ENCODE measurements at regions not wholly inside any gene's neighbourhood (a gene's known extent, or its start where the extent isn't known, plus 50 kb on each side); places are given as distances from the start of the nearest gene placed in this dataset.
A peak's percentile ranks its signal among the peaks of the same experiment; 100 is the strongest.

- ATAC-seq (ENCODE audit: insufficient read depth, low FRiP score) (no peak), DNase-seq (peak; percentile 86 to 90 (median 86))
- H3K9me3 ChIP-seq (ENCODE audit: control insufficient read depth in 4 of 4, insufficient read depth in 3 of 4, low read length in 3 of 4) = no peaks in the 10 kb centered on the region
- H3K4me1 ChIP-seq (ENCODE audit: control insufficient read depth in 5 of 5, insufficient read depth in 5 of 5, low read length in 5 of 5) = peaks cover 0 to 16% (median 1%) of the 10 kb centered on the region in 5 donors
- H3K9ac ChIP-seq (ENCODE audit: insufficient read depth in 1 of 2, low read length in 2 of 2) = peak overlapping the region; percentile 48 to 58
- H3K27ac ChIP-seq (ENCODE audit: low read depth in 1 of 2, low read length in 1 of 2) = no peak overlapping the region
- H3K4me3 ChIP-seq = no peak overlapping the region
- H3K27me3 ChIP-seq (ENCODE audit: control insufficient read depth in 3 of 3, insufficient read depth in 3 of 3, low read length in 2 of 3) = peaks cover 4 to 53% (median 34%) of the 10 kb centered on the region in 3 donors
- WGBS, 2 donors = 2 to 4% methylated on average over 39 of the region's 39 CpGs
- H3K36me3 ChIP-seq (ENCODE audit: control insufficient read depth in 4 of 4, insufficient read depth in 4 of 4, low read length in 4 of 4) = no peaks in the 10 kb centered on the region
- no peak for TF ChIP-seq CTCF (IDR thresholded peaks at IDR 0.05; ENCODE audit: control extremely low read depth, extremely low read depth)
These were observed 173.8 kb upstream of the SOX1 start for GRCh38 chr13:111893071-111893606.

- Histone ChIP-seq H3K36me3 (ENCODE audit: control insufficient read depth in 4 of 4, insufficient read depth in 4 of 4, low read length in 4 of 4) (no peaks in the 10 kb centered on the region), H3K9me3 (ENCODE audit: control insufficient read depth in 4 of 4, insufficient read depth in 3 of 4, low read length in 3 of 4) (no peaks in the 10 kb centered on the region), H3K4me3 (peak overlapping the region; percentile 0), H3K27me3 (ENCODE audit: control insufficient read depth in 3 of 3, insufficient read depth in 3 of 3, low read length in 2 of 3) (peaks cover 4 to 51% (median 34%) of the 10 kb centered on the region in 3 donors), H3K9ac (ENCODE audit: insufficient read depth in 1 of 2, low read length in 2 of 2) (peak overlapping the region; percentile 42 to 48), H3K27ac (ENCODE audit: low read depth in 1 of 2, low read length in 1 of 2) (no peak overlapping the region), H3K4me1 (ENCODE audit: control insufficient read depth in 5 of 5, insufficient read depth in 5 of 5, low read length in 5 of 5) (peaks cover 0 to 16% (median 1%) of the 10 kb centered on the region in 5 donors)
- WGBS, 2 donors = 11 to 12% methylated on average over 35 of the region's 35 CpGs
- DNase-seq (peak; percentile 32 to 43 (median 34)), ATAC-seq (ENCODE audit: insufficient read depth, low FRiP score) (no peak)
- no peak for TF ChIP-seq CTCF (IDR thresholded peaks at IDR 0.05; ENCODE audit: control extremely low read depth, extremely low read depth)
These were observed 173.1 kb upstream of the SOX1 start for GRCh38 chr13:111893607-111894443.

GRCh38 chr13:111895896-111896821 is 170.8 kb upstream of the SOX1 start:
- Histone ChIP-seq H3K27me3 (ENCODE audit: control insufficient read depth in 3 of 3, insufficient read depth in 3 of 3, low read length in 2 of 3) (peaks cover 4 to 35% (median 24%) of the 10 kb centered on the region in 3 donors), H3K4me1 (ENCODE audit: control insufficient read depth in 5 of 5, insufficient read depth in 5 of 5, low read length in 5 of 5) (peaks cover 0 to 27% (median 4%) of the 10 kb centered on the region in 5 donors), H3K36me3 (ENCODE audit: control insufficient read depth in 4 of 4, insufficient read depth in 4 of 4, low read length in 4 of 4) (no peaks in the 10 kb centered on the region), H3K9me3 (ENCODE audit: control insufficient read depth in 4 of 4, insufficient read depth in 3 of 4, low read length in 3 of 4) (no peaks in the 10 kb centered on the region), H3K4me3 (no peak overlapping the region), H3K27ac (ENCODE audit: low read depth in 1 of 2, low read length in 1 of 2) (no peak overlapping the region), H3K9ac (ENCODE audit: insufficient read depth in 1 of 2, low read length in 2 of 2) (no peak overlapping the region)
- TF ChIP-seq CTCF (IDR thresholded peaks at IDR 0.05; ENCODE audit: control extremely low read depth, extremely low read depth) = no peak
- WGBS, 2 donors = 65 to 66% methylated on average over 28 of the region's 28 CpGs
- DNase-seq (peak; percentile 54 to 62 (median 62)), ATAC-seq (ENCODE audit: insufficient read depth, low FRiP score) (no peak)
